ENCODE measurements at regions not wholly inside any gene's neighbourhood (a gene's known extent, or its start where the extent isn't known, plus 50 kb on each side); places are given as distances from the start of the nearest gene placed in this dataset.

DNA sequence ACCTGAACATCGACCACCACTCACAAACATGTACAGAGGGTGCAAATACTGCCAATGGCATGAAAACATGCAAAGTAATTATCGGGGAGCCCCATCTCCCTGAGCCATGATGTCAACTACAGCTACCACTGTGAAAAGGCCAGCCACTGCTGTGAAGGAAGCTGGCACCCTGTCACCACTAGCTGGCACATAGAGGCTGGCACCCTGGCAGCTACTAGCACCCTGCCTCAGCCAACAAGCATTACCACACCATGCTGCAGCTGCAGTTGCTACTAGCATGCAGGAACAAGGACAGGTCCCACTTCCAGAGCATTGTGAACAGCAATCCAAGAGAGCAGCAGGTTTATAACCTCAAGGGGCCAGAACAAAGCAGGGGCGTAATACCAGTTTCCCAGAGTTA, 81.4 kb downstream of the PRR32 start:
- TF ChIP-seq ESRRA (CRISPR knock-in tag; IDR thresholded peaks at IDR 0.05; ENCODE audit: low read depth) (no peak), SRSF4 (IDR thresholded peaks at IDR 0.05; ENCODE audit: low read depth, low read length, poor library complexity, severe bottlenecking) (no peak), ZNF256 (CRISPR knock-in tag; conservative IDR thresholded peaks at IDR 0.05) (no peak), SMAD1 (CRISPR knock-in tag; IDR thresholded peaks at IDR 0.05; ENCODE audit: borderline replicate concordance, low read depth) (no peak), EHMT2 (IDR thresholded peaks at IDR 0.05; ENCODE audit: borderline replicate concordance, low read depth, low read length) (no peak), GATAD1 (CRISPR knock-in tag; IDR thresholded peaks at IDR 0.05) (no peak), BHLHE40 (IDR thresholded peaks at IDR 0.05; ENCODE audit: low read length) (no peak), HDAC2 (CRISPR knock-in tag; IDR thresholded peaks at IDR 0.05) (no peak), ZEB1 (IDR thresholded peaks at IDR 0.05; ENCODE audit: insufficient replicate concordance, low read depth) (no peak), TMF1 (CRISPR knock-in tag; IDR thresholded peaks at IDR 0.05; ENCODE audit: low read depth) (no peak), CBX2 (IDR thresholded peaks at IDR 0.05; ENCODE audit: low read depth, low read length) (no peak), CBX2 (CRISPR knock-in tag; IDR thresholded peaks at IDR 0.05; ENCODE audit: low read depth) (no peak)
- TF ChIP-seq, protein P1, sequence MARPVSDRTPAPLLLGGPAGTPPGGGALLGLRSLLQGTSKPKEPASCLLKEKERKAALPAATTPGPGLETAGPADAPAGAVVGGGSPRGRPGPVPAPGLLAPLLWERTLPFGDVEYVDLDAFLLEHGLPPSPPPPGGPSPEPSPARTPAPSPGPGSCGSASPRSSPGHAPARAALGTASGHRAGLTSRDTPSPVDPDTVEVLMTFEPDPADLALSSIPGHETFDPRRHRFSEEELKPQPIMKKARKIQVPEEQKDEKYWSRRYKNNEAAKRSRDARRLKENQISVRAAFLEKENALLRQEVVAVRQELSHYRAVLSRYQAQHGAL (CRISPR knock-in tag; IDR thresholded peaks at IDR 0.05; ENCODE audit: not compliant biosample characterization), result no peak
- TF ChIP-seq, protein P2, sequence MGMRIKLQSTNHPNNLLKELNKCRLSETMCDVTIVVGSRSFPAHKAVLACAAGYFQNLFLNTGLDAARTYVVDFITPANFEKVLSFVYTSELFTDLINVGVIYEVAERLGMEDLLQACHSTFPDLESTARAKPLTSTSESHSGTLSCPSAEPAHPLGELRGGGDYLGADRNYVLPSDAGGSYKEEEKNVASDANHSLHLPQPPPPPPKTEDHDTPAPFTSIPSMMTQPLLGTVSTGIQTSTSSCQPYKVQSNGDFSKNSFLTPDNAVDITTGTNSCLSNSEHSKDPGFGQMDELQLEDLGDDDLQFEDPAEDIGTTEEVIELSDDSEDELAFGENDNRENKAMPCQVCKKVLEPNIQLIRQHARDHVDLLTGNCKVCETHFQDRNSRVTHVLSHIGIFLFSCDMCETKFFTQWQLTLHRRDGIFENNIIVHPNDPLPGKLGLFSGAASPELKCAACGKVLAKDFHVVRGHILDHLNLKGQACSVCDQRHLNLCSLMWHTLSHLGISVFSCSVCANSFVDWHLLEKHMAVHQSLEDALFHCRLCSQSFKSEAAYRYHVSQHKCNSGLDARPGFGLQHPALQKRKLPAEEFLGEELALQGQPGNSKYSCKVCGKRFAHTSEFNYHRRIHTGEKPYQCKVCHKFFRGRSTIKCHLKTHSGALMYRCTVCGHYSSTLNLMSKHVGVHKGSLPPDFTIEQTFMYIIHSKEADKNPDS (CRISPR knock-in tag; IDR thresholded peaks at IDR 0.05), result no peak
- ChIA-PET CTCF (ENCODE audit: low intra/inter-chr PET ratio, low total read pairs) (no interaction called here), POLR2A (no interaction called here)
- WGBS (ENCODE audit: low lambda C conversion rate), result 0% methylated on average over 3 of the region's 3 CpGs
- in situ Hi-C loops (cut with HindIII; ENCODE audit: extremely low pct_ligation_motif_present, low pct_unique_long_range_greater_than_20kb) (no loop called here), intact Hi-C loops (cut with micrococcal nuclease; ENCODE audit: unreplicated experiment) (no loop called here)
- no peak overlapping the region for H3K4me3 ChIP-seq (replicated peaks in 1 of 3; ENCODE audit: insufficient read depth in 1 of 3, low read depth in 2 of 3, low read length in 3 of 3)
- no peaks in the 10 kb centered on the region for H3K27me3 ChIP-seq (ENCODE audit: control insufficient read depth in 1 of 2, insufficient read depth in 2 of 2, low read length in 2 of 2)
- H3K36me3 ChIP-seq (replicated peaks in 1 of 2; ENCODE audit: control insufficient read depth in 1 of 2, insufficient read depth in 2 of 2, low read length in 2 of 2), result no peaks in the 10 kb centered on the region
- no peak overlapping the region for H3K4me2 ChIP-seq (ENCODE audit: low read depth, low read length)
- no peaks in the 10 kb centered on the region for H4K20me1 ChIP-seq (ENCODE audit: insufficient read depth, low read length)
- no peak overlapping the region for H3K27ac ChIP-seq (ENCODE audit: extremely low read length, insufficient read depth, low read length)
- H3K9ac ChIP-seq (ENCODE audit: insufficient read depth, low read depth, low read length), result no peak overlapping the region
- ATAC-seq (no peak), FAIRE-seq (no peak), DNase-seq (ENCODE audit: low spot score) (no peak)
- peaks cover 40% of the 10 kb centered on the region for H3K9me3 ChIP-seq (ENCODE audit: low read length)
- no peaks in the 10 kb centered on the region for H3K79me2 ChIP-seq (ENCODE audit: insufficient read depth, low read length)
- no TSS peak for BruUV-seq (replicated peaks)
- H3K4me1 ChIP-seq (ENCODE audit: insufficient read depth, low read length), result no peaks in the 10 kb centered on the region
- H2AFZ ChIP-seq (ENCODE audit: low read length), result no peak overlapping the region

All from HepG2 (cell line).